Lower lobe of right lung (tissue), 2 donors: ENCODE measurements at regions not wholly inside any gene's neighbourhood (a gene's known extent, or its start where the extent isn't known, plus 50 kb on each side); places are given as distances from the start of the nearest gene placed in this dataset.

Experiments
- ATAC-seq, 2 donors: fragments of 200-7000 bp; cut with Tn5 transposase; one replicate each; pipeline ENCODE4 v1.9.1; 2020 to 2022; ENCODE audit warnings: mild to moderate bottlenecking in 2 of 2, moderate library complexity in 2 of 2
- DNase-seq: peaks from one replicate; pipeline ENCODE4 v3.0.0-alpha.2; 2020
- H3K27ac ChIP-seq: fragments of 200-600 bp; one replicate; pipeline ENCODE4 v1.8.0; 2022
- H3K27me3 ChIP-seq: fragments of 200-600 bp; one replicate; pipeline ENCODE4 v1.8.0; 2022; ENCODE audit warnings: low read depth
- H3K36me3 ChIP-seq: fragments of 200-600 bp; one replicate; pipeline ENCODE4 v1.8.0; 2022; ENCODE audit warnings: mild to moderate bottlenecking
- H3K4me1 ChIP-seq: fragments of 200-600 bp; one replicate; pipeline ENCODE4 v1.8.0; 2022
- H3K4me3 ChIP-seq: fragments of 200-600 bp; one replicate; pipeline ENCODE4 v1.8.0; 2022; ENCODE audit warnings: mild to moderate bottlenecking
- H3K9me3 ChIP-seq: fragments of 200-600 bp; one replicate; pipeline ENCODE4 v1.8.0; 2022
- CTCF ChIP-seq: fragments of 200-600 bp; IDR thresholded peaks from one replicate; pipeline ENCODE4 v1.8.0; 2022; ENCODE audit warnings: antibody characterized with exemption, mild to moderate bottlenecking
- intact Hi-C: fragments of 100-400 bp; cut with DNase I; formaldehyde crosslinking; loops from one replicate; pipeline ENCODE4 v1.11.0; 2022
- donor health status: DM: no; HTN: yes; CAD: no; lungs with severe emphysema.

- H3K36me3 ChIP-seq: no peaks in the 10 kb centered on the region
- TF ChIP-seq CTCF: no peak
- H3K4me1 ChIP-seq: no peaks in the 10 kb centered on the region
- intact Hi-C loops: no loop called here
- no peak overlapping the region for H3K27ac ChIP-seq
- H3K9me3 ChIP-seq: no peaks in the 10 kb centered on the region
- no peaks in the 10 kb centered on the region for H3K27me3 ChIP-seq
- no peak overlapping the region for H3K4me3 ChIP-seq
- DNase-seq: no peak
- no peak for ATAC-seq
Measured at GRCh38 chr6:126437205-126437604, 97.3 kb downstream of the CENPW start.

- Histone ChIP-seq H3K9me3 (no peaks in the 10 kb centered on the region), H3K36me3 (no peaks in the 10 kb centered on the region), H3K4me3 (no peak overlapping the region), H3K27ac (no peak overlapping the region), H3K4me1 (no peaks in the 10 kb centered on the region), H3K27me3 (no peaks in the 10 kb centered on the region)
- intact Hi-C loops: no loop called here
- DNase-seq (no peak), ATAC-seq (no peak)
- no peak for TF ChIP-seq CTCF
Measured at GRCh38 chr6:126439040-126439439, 99.1 kb downstream of the CENPW start.

GRCh38 chr6:126440923-126441322 is 101.0 kb downstream of the CENPW start:
- H3K27me3 ChIP-seq: no peaks in the 10 kb centered on the region
- ATAC-seq (no peak), DNase-seq (no peak)
- H3K4me1 ChIP-seq: no peaks in the 10 kb centered on the region
- H3K9me3 ChIP-seq: no peaks in the 10 kb centered on the region
- no peak overlapping the region for H3K27ac ChIP-seq
- intact Hi-C loops: no loop called here
- no peak for TF ChIP-seq CTCF
- no peaks in the 10 kb centered on the region for H3K36me3 ChIP-seq
- H3K4me3 ChIP-seq: no peak overlapping the region

- H3K4me3 ChIP-seq: no peak overlapping the region
- H3K9me3 ChIP-seq: no peaks in the 10 kb centered on the region
- DNase-seq: no peak
- H3K4me1 ChIP-seq: no peaks in the 10 kb centered on the region
- H3K36me3 ChIP-seq: no peaks in the 10 kb centered on the region
- H3K27me3 ChIP-seq: no peaks in the 10 kb centered on the region
- intact Hi-C loops: no loop called here
- TF ChIP-seq CTCF: no peak
- no peak for ATAC-seq
- H3K27ac ChIP-seq: no peak overlapping the region
Measured at GRCh38 chr6:126444659-126445273, 104.9 kb downstream of the CENPW start.

GRCh38 chr6:126446248-126446647 is 106.3 kb downstream of the CENPW start:
- no peak for TF ChIP-seq CTCF
- no peaks in the 10 kb centered on the region for H3K4me1 ChIP-seq
- DNase-seq (no peak), ATAC-seq (no peak)
- no peaks in the 10 kb centered on the region for H3K36me3 ChIP-seq
- H3K27ac ChIP-seq: no peak overlapping the region
- H3K4me3 ChIP-seq: no peak overlapping the region
- intact Hi-C loops: no loop called here
- H3K27me3 ChIP-seq: no peaks in the 10 kb centered on the region
- H3K9me3 ChIP-seq: no peaks in the 10 kb centered on the region

GRCh38 chr6:126447367-126447766 is 107.5 kb downstream of the CENPW start:
- DNase-seq (no peak), ATAC-seq (no peak)
- intact Hi-C loops: no loop called here
- H3K9me3 ChIP-seq: no peaks in the 10 kb centered on the region
- no peaks in the 10 kb centered on the region for H3K4me1 ChIP-seq
- no peaks in the 10 kb centered on the region for H3K27me3 ChIP-seq
- TF ChIP-seq CTCF: no peak
- no peak overlapping the region for H3K4me3 ChIP-seq
- no peaks in the 10 kb centered on the region for H3K36me3 ChIP-seq
- H3K27ac ChIP-seq: no peak overlapping the region
